ENCODE measurements at regions not wholly inside any gene's neighbourhood (a gene's known extent, or its start where the extent isn't known, plus 50 kb on each side); places are given as distances from the start of the nearest gene placed in this dataset.
"Not testable (repeated sequence)": the region's sequence is repeated elsewhere in the genome, so short reads cannot be mapped to it uniquely, and the experiment has no call there.

GRCh38 chrX:122220644-122221373 is 963.3 kb upstream of the GRIA3 start:
- no peaks in the 10 kb centered on the region for H3K36me3 Mint-ChIP-seq (ENCODE audit: insufficient read depth)
- DNase-seq (ENCODE audit: low spot score, unreplicated experiment): no peak
- H3K4me1 Mint-ChIP-seq (ENCODE audit: low read depth): peaks cover 4% of the 10 kb centered on the region
- no peak overlapping the region for H3K27ac Mint-ChIP-seq
- peaks cover 3% of the 10 kb centered on the region for H3K9me3 Mint-ChIP-seq (ENCODE audit: low read depth)
- no peak for TF ChIP-seq CTCF (IDR thresholded peaks at IDR 0.05; ENCODE audit: unreplicated experiment)
- no peak overlapping the region for H3K4me3 Mint-ChIP-seq (ENCODE audit: low read depth)
- H3K27me3 Mint-ChIP-seq: peaks cover 53% of the 10 kb centered on the region

- not testable (repeated sequence) for H3K4me1 Mint-ChIP-seq (ENCODE audit: low read depth); DNase-seq (ENCODE audit: low spot score, unreplicated experiment); H3K27ac Mint-ChIP-seq; H3K4me3 Mint-ChIP-seq (ENCODE audit: low read depth); H3K9me3 Mint-ChIP-seq (ENCODE audit: low read depth); H3K36me3 Mint-ChIP-seq (ENCODE audit: insufficient read depth)
- H3K27me3 Mint-ChIP-seq: peaks cover 55% of the 10 kb centered on the region
These were observed 962.3 kb upstream of the GRIA3 start for GRCh38 chrX:122221810-122222209.

- not testable (repeated sequence) for DNase-seq (ENCODE audit: low spot score, unreplicated experiment); H3K36me3 Mint-ChIP-seq (ENCODE audit: insufficient read depth)
- peaks cover 55% of the 10 kb centered on the region for H3K27me3 Mint-ChIP-seq
These were observed 959.9 kb upstream of the GRIA3 start for GRCh38 chrX:122224137-122224536.

DNA sequence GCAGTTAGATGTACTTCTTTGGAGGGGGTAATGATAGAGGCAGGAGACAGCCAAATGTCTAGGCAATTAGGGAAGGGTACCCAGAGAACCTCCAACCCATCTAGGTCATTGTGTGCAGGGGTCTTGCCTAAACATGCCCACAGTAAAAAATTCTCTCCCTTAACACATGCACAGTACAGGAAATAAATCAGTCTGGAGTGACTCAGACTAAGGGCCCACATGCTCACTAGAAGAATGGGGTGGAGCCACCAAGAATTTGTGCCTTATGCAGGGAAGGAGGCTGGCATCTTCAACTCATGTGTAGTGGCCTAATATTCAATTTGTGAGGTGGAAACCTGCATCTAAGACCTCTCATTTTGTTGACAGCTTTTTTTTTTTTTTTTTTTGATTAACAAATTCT is 945.3 kb upstream of the GRIA3 start:
- H3K9me3 Mint-ChIP-seq (ENCODE audit: low read depth): peaks cover 16% of the 10 kb centered on the region
- H3K36me3 Mint-ChIP-seq (ENCODE audit: insufficient read depth): no peaks in the 10 kb centered on the region
- H3K4me1 Mint-ChIP-seq (ENCODE audit: low read depth): peaks cover 9% of the 10 kb centered on the region
- no peak overlapping the region for H3K4me3 Mint-ChIP-seq (ENCODE audit: low read depth)
- DNase-seq (ENCODE audit: low spot score, unreplicated experiment): no peak
- TF ChIP-seq CTCF (IDR thresholded peaks at IDR 0.05; ENCODE audit: unreplicated experiment): no peak
- H3K27me3 Mint-ChIP-seq: no peaks in the 10 kb centered on the region
- no peak overlapping the region for H3K27ac Mint-ChIP-seq

More at GRCh38 chrX:122224137-122224536, 959.9 kb upstream of the GRIA3 start:
- H3K27ac Mint-ChIP-seq; H3K4me1 Mint-ChIP-seq (ENCODE audit: low read depth); H3K9me3 Mint-ChIP-seq (ENCODE audit: low read depth); H3K4me3 Mint-ChIP-seq (ENCODE audit: low read depth): not testable (repeated sequence)

DNA sequence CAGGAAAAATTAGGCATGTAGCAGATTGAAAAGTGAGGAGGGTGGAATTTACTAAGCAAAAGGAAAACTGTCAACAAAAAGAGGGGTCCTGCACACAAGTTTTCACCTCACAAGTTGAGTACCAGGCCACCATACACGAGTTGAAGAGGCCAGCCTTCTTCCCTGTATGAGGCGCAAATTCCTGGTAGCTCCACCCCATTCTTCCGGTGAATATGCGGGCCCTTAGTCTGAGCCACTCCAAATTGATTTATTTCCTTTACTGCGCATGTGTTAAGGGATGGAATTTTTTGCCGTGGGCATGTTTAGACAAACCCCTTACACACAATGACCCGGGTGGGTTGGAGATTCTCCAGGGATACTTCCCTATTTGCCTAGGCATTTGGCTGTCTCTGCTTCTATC is 942.1 kb upstream of the GRIA3 start:
- Mint-ChIP-seq H3K4me3 (ENCODE audit: low read depth) (no peak overlapping the region), H3K36me3 (ENCODE audit: insufficient read depth) (no peaks in the 10 kb centered on the region), H3K27ac (no peak overlapping the region), H3K9me3 (ENCODE audit: low read depth) (peaks cover 3% of the 10 kb centered on the region), H3K27me3 (no peaks in the 10 kb centered on the region), H3K4me1 (ENCODE audit: low read depth) (peaks cover 9% of the 10 kb centered on the region)
- DNase-seq (ENCODE audit: low spot score, unreplicated experiment): no peak
- no peak for TF ChIP-seq CTCF (IDR thresholded peaks at IDR 0.05; ENCODE audit: unreplicated experiment)

GRCh38 chrX:122244080-122244479 is 940.0 kb upstream of the GRIA3 start:
- Mint-ChIP-seq H3K4me1 (ENCODE audit: low read depth) (peaks cover 3% of the 10 kb centered on the region), H3K36me3 (ENCODE audit: insufficient read depth) (no peaks in the 10 kb centered on the region), H3K27ac (no peak overlapping the region), H3K9me3 (ENCODE audit: low read depth) (peaks cover 3% of the 10 kb centered on the region), H3K27me3 (no peaks in the 10 kb centered on the region), H3K4me3 (ENCODE audit: low read depth) (no peak overlapping the region)
- no peak for DNase-seq (ENCODE audit: low spot score, unreplicated experiment)
- no peak for TF ChIP-seq CTCF (IDR thresholded peaks at IDR 0.05; ENCODE audit: unreplicated experiment)

Measured in progenitor cell of endocrine pancreas (in vitro differentiated cells).